ENCODE measurements at regions not wholly inside any gene's neighbourhood (a gene's known extent, or its start where the extent isn't known, plus 50 kb on each side); places are given as distances from the start of the nearest gene placed in this dataset.

- no peak for DNase-seq
These were observed 55.6 kb downstream of the MRPL32 start for GRCh38 chr7:42987648-42988214.

- no peak for DNase-seq
These were observed 58.8 kb downstream of the MRPL32 start for GRCh38 chr7:42991024-42991423.

GRCh38 chr7:42991913-42992591 is 59.9 kb downstream of the MRPL32 start:
- no peak for DNase-seq

- no peak for DNase-seq
These were observed 60.9 kb downstream of the MRPL32 start for GRCh38 chr7:42993038-42993437.

- DNase-seq, result no peak
These were observed 61.9 kb downstream of the MRPL32 start for GRCh38 chr7:42994096-42994495.

- DNase-seq, result no peak
These were observed 65.4 kb downstream of the MRPL32 start for GRCh38 chr7:42997611-42998010.

- no peak for DNase-seq
These were observed 71.9 kb downstream of the MRPL32 start for GRCh38 chr7:43004082-43004481.

GRCh38 chr7:43006008-43006407 is 73.8 kb downstream of the MRPL32 start:
- no peak for DNase-seq

GRCh38 chr7:43010061-43010460 is 77.9 kb downstream of the MRPL32 start:
- DNase-seq, result no peak

GRCh38 chr7:43011879-43012278 is 79.7 kb downstream of the MRPL32 start:
- no peak for DNase-seq

- no peak for DNase-seq
These were observed 82.2 kb downstream of the MRPL32 start for GRCh38 chr7:43014406-43014805.

- DNase-seq, result no peak
These were observed 83.1 kb downstream of the MRPL32 start for GRCh38 chr7:43015301-43015700.

GRCh38 chr7:43018446-43018845 is 86.3 kb downstream of the MRPL32 start:
- no peak for DNase-seq

GRCh38 chr7:43021431-43021830 is 89.3 kb downstream of the MRPL32 start:
- no peak for DNase-seq

- no peak for DNase-seq
These were observed 89.8 kb downstream of the MRPL32 start for GRCh38 chr7:43022008-43022407.

GRCh38 chr7:43033369-43033768 is 79.1 kb upstream of the HECW1 start:
- DNase-seq, result no peak

GRCh38 chr7:43034535-43035002 is 77.9 kb upstream of the HECW1 start:
- DNase-seq, result no peak

GRCh38 chr7:43037531-43037930 is 74.9 kb upstream of the HECW1 start:
- no peak for DNase-seq

GRCh38 chr7:43038254-43038653 is 74.2 kb upstream of the HECW1 start:
- no peak for DNase-seq

GRCh38 chr7:43039346-43039745 is 73.1 kb upstream of the HECW1 start:
- DNase-seq, result no peak

GRCh38 chr7:43040461-43040860 is 72.0 kb upstream of the HECW1 start:
- no peak for DNase-seq

- DNase-seq, result no peak
These were observed 71.3 kb upstream of the HECW1 start for GRCh38 chr7:43041105-43041504.

- no peak for DNase-seq
These were observed 70.7 kb upstream of the HECW1 start for GRCh38 chr7:43041724-43042123.

GRCh38 chr7:43042302-43042701 is 70.1 kb upstream of the HECW1 start:
- DNase-seq, result no peak

- DNase-seq, result no peak
These were observed 67.9 kb upstream of the HECW1 start for GRCh38 chr7:43044511-43044910.
